Endothelial cell of umbilical vein (primary cell): ENCODE measurements at regions not wholly inside any gene's neighbourhood (a gene's known extent, or its start where the extent isn't known, plus 50 kb on each side); places are given as distances from the start of the nearest gene placed in this dataset.

Source experiments
- BruUV-seq: library from RNA; stranded (reverse); fragments of 400-500 nt; replicated peaks from 2 replicates; lab custom pipeline; 2021; lab: Mats Ljungman, UMichigan
- CTCF ChIA-PET: fragments of 300-600, 350-600 bp; sonication (Branson Sonifier 250); formaldehyde crosslinking; loops from one replicate; lab custom pipeline; 2021; ENCODE audit warnings: antibody characterized with exemption, inconsistent platforms; lab: Charles Lee
- POLR2A ChIA-PET: fragments of 300-600, 350-600 bp; sonication (Branson Sonifier 250); formaldehyde crosslinking; loops from one replicate; lab custom pipeline; 2021; ENCODE audit warnings: antibody characterized with exemption, inconsistent platforms; lab: Charles Lee
- DNase-seq: peaks from one replicate; pipeline ENCODE4 v3.0.0-alpha.2; 2011; ENCODE audit warnings: low read depth, low spot score
- FAIRE-seq: peaks from 2 replicates; lab custom pipeline; 2011; peaks lifted over from hg19 to GRCh38; lab: Jason Lieb, UNC
- H2AFZ ChIP-seq: 2 replicates; pipeline ENCODE4 v1.6.0; 2012; ENCODE audit warnings: low read depth, low read length, control low read depth, inconsistent platforms
- H3K27ac ChIP-seq: 2 replicates; pipeline ENCODE4 v1.5.1; 2011; ENCODE audit warnings: low read depth, mild to moderate bottlenecking, control low read depth, low read length, moderate library complexity; ENCODE audit not compliant: insufficient read depth
- H3K27me3 ChIP-seq, 2 experiments: 2 replicates each; pipeline versions ENCODE4 v1.6.0 to v1.6.1; 2011; ENCODE audit warnings: low read length in 2 of 2, mixed read lengths in 1 of 2; ENCODE audit not compliant: control insufficient read depth in 2 of 2, insufficient read depth in 2 of 2
- H3K36me3 ChIP-seq, 2 experiments: 2 replicates in 1 of 2; 3 replicates in 1 of 2; pipeline ENCODE4 v1.5.1; 2011; ENCODE audit warnings: low read length in 2 of 2, mild to moderate bottlenecking in 1 of 2, moderate library complexity in 1 of 2; ENCODE audit not compliant: control insufficient read depth in 2 of 2, insufficient read depth in 2 of 2; ENCODE audit errors: extremely low read depth in 1 of 2
- H3K4me1 ChIP-seq: 3 replicates; pipeline ENCODE4 v1.5.1; 2011; ENCODE audit warnings: mild to moderate bottlenecking, low read length; ENCODE audit not compliant: control insufficient read depth, insufficient read depth; ENCODE audit errors: extremely low read depth
- H3K4me2 ChIP-seq: 2 replicates; pipeline ENCODE4 v1.6.1; 2011; ENCODE audit warnings: low read length, control low read depth, mixed read lengths; ENCODE audit not compliant: insufficient read depth
- H3K4me3 ChIP-seq, 3 experiments: fragments of 200-600 bp in 1 of 3; sonication (generic), shearing (Covaris generic) in 1 of 3; replicated peaks in 1 of 3; 2 replicates each; pipeline ENCODE4 v1.5.1; 2011 to 2016; ENCODE audit warnings: control low read depth in 3 of 3, low read length in 3 of 3, mild to moderate bottlenecking in 2 of 3, inconsistent platforms in 1 of 3, low read depth in 1 of 3, moderate library complexity in 1 of 3; ENCODE audit not compliant: insufficient read depth in 1 of 3
- H3K79me2 ChIP-seq: 2 replicates; pipeline ENCODE4 v1.6.0; 2012; ENCODE audit warnings: low read length, inconsistent platforms; ENCODE audit not compliant: control insufficient read depth, insufficient read depth
- H3K9ac ChIP-seq: replicated peaks from 2 replicates; pipeline ENCODE3; 2011; ENCODE audit warnings: low read length, control low read depth; ENCODE audit not compliant: insufficient read depth; ENCODE audit errors: extremely low read depth
- H3K9me1 ChIP-seq: replicated peaks from 3 replicates; pipeline ENCODE4 v1.6.0; 2011; ENCODE audit warnings: mild to moderate bottlenecking, low read length; ENCODE audit not compliant: control insufficient read depth, insufficient read depth; ENCODE audit errors: extremely low read depth
- H3K9me3 ChIP-seq: replicated peaks from 2 replicates; pipeline ENCODE4 v1.5.1; 2012; ENCODE audit warnings: low read length, inconsistent platforms; ENCODE audit not compliant: control insufficient read depth, insufficient read depth
- H4K20me1 ChIP-seq: replicated peaks from 2 replicates; pipeline ENCODE3; 2011; ENCODE audit warnings: mild to moderate bottlenecking, low read length; ENCODE audit not compliant: control insufficient read depth, insufficient read depth; ENCODE audit errors: extremely low read depth
- EZH2 ChIP-seq: IDR thresholded peaks from 2 replicates; pipeline ENCODE4 v1.6.1; 2012; ENCODE audit warnings: borderline replicate concordance, low read depth, mild to moderate bottlenecking, moderate library complexity, low read length, inconsistent platforms; ENCODE audit not compliant: severe bottlenecking
- FOS ChIP-seq: IDR thresholded peaks from 2 replicates; pipeline ENCODE4 v1.6.1; 2011; ENCODE audit warnings: mild to moderate bottlenecking, low read length, moderate library complexity, borderline replicate concordance; ENCODE audit not compliant: insufficient read depth
- GATA2 ChIP-seq: IDR thresholded peaks from 2 replicates; pipeline ENCODE4 v1.7.0; 2011; ENCODE audit warnings: low read depth, mild to moderate bottlenecking, moderate library complexity, mixed read lengths, low read length; ENCODE audit not compliant: insufficient read length, insufficient read depth
- JUN ChIP-seq: IDR thresholded peaks from 2 replicates; pipeline ENCODE4 v1.6.1; 2011; ENCODE audit warnings: borderline replicate concordance, low read depth; ENCODE audit not compliant: insufficient read length, insufficient read depth
- MYC ChIP-seq: IDR thresholded peaks from one replicate; pipeline ENCODE4 v1.6.1; 2011; ENCODE audit warnings: mild to moderate bottlenecking, low read depth, low read length
- POLR2A ChIP-seq: IDR thresholded peaks from 2 replicates; pipeline ENCODE4 v1.6.1; 2012; ENCODE audit warnings: low read depth, mild to moderate bottlenecking, control low read depth, low read length
- POLR2AphosphoS5 ChIP-seq: IDR thresholded peaks from 2 replicates; pipeline ENCODE4 v1.6.1; 2012; ENCODE audit warnings: low read depth, mild to moderate bottlenecking, control low read depth, low read length, moderate library complexity; ENCODE audit not compliant: insufficient read depth
- dilution Hi-C: fragments of 300-500 bp; cut with MboI; formaldehyde crosslinking; loops from one replicate; pipeline ENCODE4 v1.15.0; 2019; ENCODE audit warnings: low sequenced_read_pairs; ENCODE audit not compliant: extremely low pct_ligation_motif_present
- intact Hi-C: fragments of 100-400 bp; cut with micrococcal nuclease; formaldehyde crosslinking; loops from one replicate; pipeline ENCODE4 v1.10.0; 2022
- TF ChIP-seq, protein P1 (sequence below): IDR thresholded peaks from 2 replicates; pipeline ENCODE4 v1.6.1; 2011; ENCODE audit not compliant: insufficient read depth, insufficient read length
- TF ChIP-seq, protein P2 (sequence below), 2 donors: IDR thresholded peaks; 1 replicate in 1 of 2; 2 replicates in 1 of 2; pipeline ENCODE4 v1.5.1; 2011; ENCODE audit warnings: low read length in 2 of 2, mild to moderate bottlenecking in 2 of 2, moderate library complexity in 2 of 2, control low read depth in 1 of 2, inconsistent platforms in 1 of 2, low read depth in 1 of 2; ENCODE audit not compliant: insufficient read depth in 1 of 2; ENCODE audit errors: extremely low read depth in 1 of 2

DNA sequence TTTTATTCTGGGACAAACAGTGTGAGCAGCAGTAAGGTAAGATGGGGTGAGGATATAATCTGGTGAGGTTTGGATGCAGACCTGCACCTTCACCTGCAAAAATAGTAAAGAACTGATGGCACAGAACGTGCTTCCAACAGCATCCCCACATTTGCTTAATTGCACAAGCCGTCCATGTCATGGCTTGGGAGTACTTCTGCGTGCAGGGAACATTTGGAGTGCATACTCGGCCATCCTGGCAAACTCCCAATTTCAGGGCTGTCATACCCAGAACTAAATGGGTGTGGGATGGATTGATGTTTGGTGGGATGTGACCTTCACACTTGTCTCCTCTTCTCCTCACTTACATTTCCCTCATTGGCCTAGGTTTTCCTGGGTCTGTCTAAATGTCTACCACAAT, 76.8 kb upstream of the TSPY4 start:
- BruUV-seq: no TSS peak
- FAIRE-seq: no peak
- intact Hi-C loops: no loop called here
- Histone ChIP-seq H3K4me3 (no peak overlapping the region), H3K9ac (no peak overlapping the region), H3K4me1 (no peaks in the 10 kb centered on the region), H2AFZ (no peak overlapping the region), H3K79me2 (no peaks in the 10 kb centered on the region), H3K9me3 (no peaks in the 10 kb centered on the region), H4K20me1 (no peaks in the 10 kb centered on the region), H3K9me1 (no peaks in the 10 kb centered on the region), H3K4me2 (no peak overlapping the region), H3K27me3 (no peaks in the 10 kb centered on the region), H3K36me3 (no peaks in the 10 kb centered on the region), H3K27ac (no peak overlapping the region)
- ChIA-PET POLR2A (no interaction called here), CTCF (no interaction called here)
- no peak for DNase-seq
- TF ChIP-seq JUN (no peak), EZH2 (no peak), MYC (no peak), FOS (no peak), GATA2 (no peak), POLR2AphosphoS5 (no peak), POLR2A (no peak)
- TF ChIP-seq, protein P1, sequence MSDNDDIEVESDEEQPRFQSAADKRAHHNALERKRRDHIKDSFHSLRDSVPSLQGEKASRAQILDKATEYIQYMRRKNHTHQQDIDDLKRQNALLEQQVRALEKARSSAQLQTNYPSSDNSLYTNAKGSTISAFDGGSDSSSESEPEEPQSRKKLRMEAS: no peak
- TF ChIP-seq, protein P2, sequence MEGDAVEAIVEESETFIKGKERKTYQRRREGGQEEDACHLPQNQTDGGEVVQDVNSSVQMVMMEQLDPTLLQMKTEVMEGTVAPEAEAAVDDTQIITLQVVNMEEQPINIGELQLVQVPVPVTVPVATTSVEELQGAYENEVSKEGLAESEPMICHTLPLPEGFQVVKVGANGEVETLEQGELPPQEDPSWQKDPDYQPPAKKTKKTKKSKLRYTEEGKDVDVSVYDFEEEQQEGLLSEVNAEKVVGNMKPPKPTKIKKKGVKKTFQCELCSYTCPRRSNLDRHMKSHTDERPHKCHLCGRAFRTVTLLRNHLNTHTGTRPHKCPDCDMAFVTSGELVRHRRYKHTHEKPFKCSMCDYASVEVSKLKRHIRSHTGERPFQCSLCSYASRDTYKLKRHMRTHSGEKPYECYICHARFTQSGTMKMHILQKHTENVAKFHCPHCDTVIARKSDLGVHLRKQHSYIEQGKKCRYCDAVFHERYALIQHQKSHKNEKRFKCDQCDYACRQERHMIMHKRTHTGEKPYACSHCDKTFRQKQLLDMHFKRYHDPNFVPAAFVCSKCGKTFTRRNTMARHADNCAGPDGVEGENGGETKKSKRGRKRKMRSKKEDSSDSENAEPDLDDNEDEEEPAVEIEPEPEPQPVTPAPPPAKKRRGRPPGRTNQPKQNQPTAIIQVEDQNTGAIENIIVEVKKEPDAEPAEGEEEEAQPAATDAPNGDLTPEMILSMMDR (IDR thresholded peaks at IDR 0.05; ENCODE audit: extremely low read depth in 1 of 2, insufficient read depth in 1 of 2, low read depth in 1 of 2, low read length in 2 of 2): no peak
- dilution Hi-C loops: no loop called here
